A172 (cell line): ENCODE measurements at regions not wholly inside any gene's neighbourhood (a gene's known extent, or its start where the extent isn't known, plus 50 kb on each side); places are given as distances from the start of the nearest gene placed in this dataset.
A peak's percentile ranks its signal among the peaks of the same experiment; 100 is the strongest.
"Not testable (repeated sequence)": the region's sequence is repeated elsewhere in the genome, so short reads cannot be mapped to it uniquely, and the experiment has no call there.

Experiments used
- DNase-seq: peaks from one replicate; pipeline ENCODE4 v3.0.0-alpha.2; 2015; ENCODE audit warnings: low spot score

DNA sequence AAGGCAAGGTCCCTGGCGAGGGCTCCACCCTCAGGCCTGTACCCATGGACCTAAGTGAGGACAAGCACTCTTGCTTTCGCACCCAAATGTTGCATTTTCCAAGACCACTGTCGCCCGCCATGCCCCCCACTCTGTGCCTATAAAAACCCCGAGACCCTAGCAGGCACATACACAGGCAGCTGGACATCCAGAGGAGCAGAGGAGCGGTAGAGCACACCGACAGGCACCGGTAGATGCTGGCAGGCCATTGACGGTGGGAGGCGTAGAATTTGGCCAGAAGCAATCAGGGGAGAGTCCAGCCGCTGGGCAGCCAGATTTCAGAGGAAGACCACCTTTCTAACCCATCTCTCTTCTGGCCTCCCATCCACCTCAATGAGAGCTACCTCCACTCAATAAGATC is 715.2 kb upstream of the AADAT start:
- DNase-seq = no peak

GRCh38 chr4:170803492-170803891 is 713.7 kb upstream of the AADAT start:
- no peak for DNase-seq

GRCh38 chr4:170801771-170802170 is 712.0 kb upstream of the AADAT start:
- no peak for DNase-seq

- no peak for DNase-seq
These were observed 704.8 kb upstream of the AADAT start for GRCh38 chr4:170794525-170794924.

- not testable (repeated sequence) for DNase-seq
These were observed 698.8 kb upstream of the AADAT start for GRCh38 chr4:170788540-170789051.

DNA sequence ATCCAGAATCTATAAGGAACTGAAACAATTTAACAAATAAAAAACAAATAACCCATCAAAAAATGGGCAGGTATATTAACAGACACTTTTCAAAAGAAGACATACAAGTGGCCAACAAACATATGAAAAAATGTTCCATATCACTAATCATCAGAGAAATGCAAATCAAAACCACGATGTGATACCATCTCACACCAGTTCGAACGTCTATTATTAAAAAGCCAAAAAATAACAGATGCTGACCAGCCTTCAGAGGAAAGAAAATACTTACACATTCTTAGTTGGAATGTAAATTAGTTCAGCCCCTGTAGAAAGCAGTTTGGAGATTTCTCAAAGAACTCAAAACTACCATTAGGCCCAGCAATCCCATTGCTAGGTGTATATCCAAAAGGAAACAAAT is 687.9 kb upstream of the AADAT start:
- no peak for DNase-seq

DNA sequence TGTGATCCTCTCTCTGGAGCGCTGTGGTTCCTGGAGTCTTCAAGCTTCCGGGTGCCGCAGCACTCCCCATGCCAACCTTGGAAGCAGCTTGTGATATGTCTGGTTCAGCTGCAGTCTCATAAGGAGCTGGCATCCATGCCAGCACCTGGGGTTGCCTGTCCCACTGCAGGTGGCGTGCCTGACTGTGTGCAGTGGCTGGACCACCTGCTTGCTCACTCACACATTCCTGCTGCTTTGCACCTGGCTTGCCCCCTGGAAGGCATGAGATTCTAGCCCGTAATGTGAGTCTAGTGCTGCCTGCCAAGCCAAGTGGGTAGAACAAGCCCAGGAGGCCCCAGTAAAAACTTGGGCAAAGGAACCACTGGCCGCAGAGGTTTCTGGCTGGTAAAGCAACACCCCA is 687.2 kb upstream of the AADAT start:
- no peak for DNase-seq

- no peak for DNase-seq
These were observed 686.1 kb upstream of the AADAT start for GRCh38 chr4:170775851-170776250.

DNA sequence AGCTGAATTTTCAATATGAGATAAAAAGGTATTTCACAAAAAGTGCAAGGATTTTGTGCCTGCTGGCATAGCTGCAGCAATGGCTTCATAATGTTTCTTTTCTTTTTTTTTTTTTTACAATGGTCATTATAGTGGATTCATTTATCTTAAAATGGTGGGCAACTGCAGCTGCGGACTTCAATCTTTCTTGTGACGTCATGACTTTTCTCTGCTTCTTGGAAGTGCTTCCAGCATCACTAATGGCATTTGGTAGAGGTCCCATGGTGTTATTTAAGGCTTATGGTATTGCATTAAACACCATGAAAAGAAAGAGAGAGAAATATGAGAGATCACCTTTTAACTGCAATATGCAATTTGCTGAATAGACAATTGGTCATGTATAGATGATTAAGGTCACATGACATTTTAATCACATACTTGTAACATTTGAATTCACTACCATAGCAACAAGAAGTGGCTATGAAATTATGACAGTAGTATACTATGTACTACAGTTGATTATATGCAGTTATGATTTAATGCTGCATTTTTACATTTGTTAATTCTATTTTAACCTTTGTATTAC is 684.0 kb upstream of the AADAT start:
- DNase-seq = no peak

- no peak for DNase-seq
These were observed 682.7 kb upstream of the AADAT start for GRCh38 chr4:170772429-170772828.

GRCh38 chr4:170770664-170771063 is 680.9 kb upstream of the AADAT start:
- no peak for DNase-seq

DNA sequence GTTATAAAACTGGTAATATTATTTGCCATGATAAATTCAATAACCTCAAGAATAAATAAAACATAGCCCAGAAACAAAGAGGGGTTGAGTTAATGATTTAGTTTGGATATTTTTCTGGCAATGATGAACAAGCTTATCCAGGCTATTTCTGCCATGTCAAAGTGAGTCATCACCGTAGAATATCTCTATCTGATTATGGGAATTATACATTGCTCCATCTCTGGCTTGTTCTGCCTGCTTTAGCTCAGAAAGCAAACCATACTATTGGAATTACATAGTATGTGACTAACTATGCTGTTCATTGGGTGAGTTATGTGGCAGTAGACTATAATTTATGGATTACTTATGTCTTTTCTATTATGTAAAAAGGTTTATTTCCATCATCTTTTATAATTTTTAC is 680.1 kb upstream of the AADAT start:
- DNase-seq = no peak

DNA sequence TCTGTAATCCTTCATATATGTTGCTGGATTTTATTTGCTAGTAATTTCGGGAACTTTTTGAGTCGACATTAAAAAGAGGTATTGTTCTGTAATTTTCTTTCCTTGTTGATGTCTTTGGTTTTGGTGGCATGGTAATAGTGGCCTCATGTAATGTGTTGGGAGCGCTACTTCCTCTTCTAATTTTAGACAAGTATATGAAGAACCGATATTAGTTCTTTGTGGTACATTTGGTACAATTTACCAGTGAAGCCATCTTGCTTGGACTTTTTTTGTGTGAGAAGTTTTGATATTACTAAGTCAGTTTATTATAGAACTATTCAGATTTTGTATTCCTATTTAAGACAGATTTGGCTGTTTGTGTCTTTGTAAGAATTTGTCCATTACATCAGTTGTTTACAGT is 669.2 kb upstream of the AADAT start:
- DNase-seq = no peak

DNA sequence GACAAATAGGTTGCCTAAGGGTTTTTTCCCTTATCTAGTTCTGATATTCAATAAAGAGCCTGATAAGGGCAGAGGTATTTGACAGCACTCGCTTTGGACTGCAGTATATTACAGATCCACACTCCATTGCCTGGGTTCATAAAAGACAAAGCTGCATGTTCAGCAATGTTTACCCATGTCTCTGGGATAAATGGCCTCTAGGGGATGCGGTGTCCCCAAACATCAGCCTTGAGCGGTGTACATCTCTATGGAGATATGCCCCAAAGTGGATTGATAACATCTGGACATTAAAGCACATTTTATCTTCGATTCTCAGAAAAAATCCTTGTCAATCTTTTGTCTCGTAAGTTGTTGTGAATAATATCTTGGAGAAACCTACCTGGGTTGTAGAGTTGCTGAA is 660.8 kb upstream of the AADAT start:
- no peak for DNase-seq

GRCh38 chr4:170748975-170749374 is 659.2 kb upstream of the AADAT start:
- no peak for DNase-seq

- no peak for DNase-seq
These were observed 653.9 kb upstream of the AADAT start for GRCh38 chr4:170743633-170744032.

DNA sequence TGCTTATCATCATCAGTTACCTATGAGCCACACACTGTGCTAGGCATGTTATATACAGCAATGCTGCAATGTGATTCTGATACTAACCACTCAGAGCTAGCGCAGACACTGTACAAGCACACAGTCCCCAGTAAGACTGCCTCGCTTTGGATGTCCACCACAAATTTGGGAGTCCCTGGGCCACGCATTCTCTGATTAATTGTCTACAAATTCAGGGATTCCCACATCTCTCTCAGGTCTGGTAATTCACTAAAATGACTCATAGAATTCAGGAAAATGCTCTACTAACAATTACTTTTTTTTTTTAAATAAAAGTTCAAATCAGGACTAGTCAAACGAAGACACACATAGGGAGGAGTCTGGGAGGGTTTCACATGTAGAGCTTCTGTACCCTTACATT is 652.1 kb upstream of the AADAT start:
- DNase-seq = peak; percentile 4

- no peak for DNase-seq
These were observed 647.0 kb upstream of the AADAT start for GRCh38 chr4:170736710-170737109.

- DNase-seq = no peak
These were observed 640.1 kb upstream of the AADAT start for GRCh38 chr4:170729897-170730296.

- DNase-seq = no peak
These were observed 639.5 kb upstream of the AADAT start for GRCh38 chr4:170729236-170729635.

- DNase-seq = no peak
These were observed 634.4 kb upstream of the AADAT start for GRCh38 chr4:170724191-170724590.

GRCh38 chr4:170723171-170723570 is 633.4 kb upstream of the AADAT start:
- no peak for DNase-seq

DNA sequence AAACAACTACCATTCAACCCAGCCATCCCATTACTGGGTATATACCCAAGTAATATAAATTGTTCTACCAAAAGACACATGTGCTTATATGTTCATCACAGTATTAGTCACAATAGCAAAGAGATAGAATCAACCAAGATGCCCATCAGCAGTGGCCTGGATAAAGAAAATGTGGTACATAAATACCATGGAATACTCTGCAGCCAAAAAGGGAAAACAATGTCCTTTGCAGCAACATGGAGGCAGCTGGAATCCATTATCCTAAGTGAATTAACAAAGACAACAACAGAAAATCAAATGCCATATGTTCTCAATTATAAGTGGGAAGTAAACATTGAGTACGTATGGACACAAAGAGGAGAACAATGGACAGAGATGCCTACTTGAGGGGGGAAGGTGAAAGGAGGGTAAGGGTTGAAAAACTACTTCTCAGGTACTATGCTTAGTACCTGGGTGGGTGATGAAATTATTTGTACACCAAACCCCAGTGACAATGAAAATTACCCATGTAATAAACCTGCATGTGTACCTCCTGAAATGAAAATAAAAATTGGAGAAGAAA is 632.1 kb upstream of the AADAT start:
- no peak for DNase-seq

GRCh38 chr4:170716868-170717267 is 627.1 kb upstream of the AADAT start:
- DNase-seq = no peak
